IMR-90 (cell line): ENCODE measurements at regions not wholly inside any gene's neighbourhood (a gene's known extent, or its start where the extent isn't known, plus 50 kb on each side); places are given as distances from the start of the nearest gene placed in this dataset.

Source experiments
- ATAC-seq: fragments of 200-7000 bp; cut with Tn5 transposase; 2 replicates; pipeline ENCODE4 v1.9.1; 2020; ENCODE audit warnings: low read depth, mild to moderate bottlenecking, moderate library complexity
- BruUV-seq: library from RNA; stranded (reverse); fragments of 400-500 nt; replicated peaks from 2 replicates; lab custom pipeline; 2021; lab: Mats Ljungman, UMichigan
- CTCF ChIA-PET: fragments of 300-600 bp; formaldehyde crosslinking; extraction: SDS; loops from one replicate; lab custom pipeline; 2021; ENCODE audit warnings: antibody characterized with exemption; lab: Yijun Ruan, JAX
- POLR2A ChIA-PET: fragments of 300-600 bp; sonication (Branson Sonifier 250); formaldehyde crosslinking; loops from one replicate; lab custom pipeline; 2022; ENCODE audit warnings: antibody characterized with exemption; ENCODE audit not compliant: unreplicated experiment; lab: Charles Lee
- DNase-seq: peaks from one replicate; pipeline ENCODE4 v3.0.0; 2013
- H2AFZ ChIP-seq: replicated peaks from 2 replicates; pipeline ENCODE3; 2013; ENCODE audit warnings: low read length, mild to moderate bottlenecking; ENCODE audit not compliant: poor library complexity
- H2AK5ac ChIP-seq: 2 replicates; pipeline ENCODE4 v1.6.1; 2013; ENCODE audit warnings: low read depth, low read length, inconsistent platforms
- H2AK9ac ChIP-seq: replicated peaks from 2 replicates; pipeline ENCODE3; 2013; ENCODE audit warnings: mild to moderate bottlenecking, low read depth, low read length, moderate library complexity; ENCODE audit not compliant: poor library complexity
- H2BK120ac ChIP-seq: 2 replicates; pipeline ENCODE4 v1.6.1; 2013; ENCODE audit warnings: low read depth, low read length, inconsistent platforms
- H2BK15ac ChIP-seq: 3 replicates; pipeline ENCODE4 v1.6.1; 2013; ENCODE audit warnings: low read depth, low read length, inconsistent platforms
- H2BK20ac ChIP-seq: 2 replicates; pipeline ENCODE4 v1.6.1; 2013; ENCODE audit warnings: low read depth, mild to moderate bottlenecking, inconsistent platforms, low read length, moderate library complexity
- H2BK5ac ChIP-seq: 2 replicates; pipeline ENCODE4 v1.6.1; 2013; ENCODE audit warnings: mild to moderate bottlenecking, low read depth, low read length, inconsistent platforms; ENCODE audit not compliant: poor library complexity, severe bottlenecking
- H3K14ac ChIP-seq: replicated peaks from 2 replicates; pipeline ENCODE4 v1.6.1; 2013; ENCODE audit warnings: low read depth, low read length, inconsistent platforms
- H3K18ac ChIP-seq: 2 replicates; pipeline ENCODE4 v1.6.1; 2013; ENCODE audit warnings: low read depth, low read length, control low read depth
- H3K23ac ChIP-seq: 2 replicates; pipeline ENCODE4 v1.6.1; 2013; ENCODE audit warnings: low read depth, low read length, inconsistent platforms
- H3K27ac ChIP-seq: 2 replicates; pipeline ENCODE4 v1.5.1; 2013; ENCODE audit warnings: mild to moderate bottlenecking, control low read depth, low read length; ENCODE audit not compliant: insufficient read depth
- H3K27me3 ChIP-seq: 2 replicates; pipeline ENCODE4 v1.6.1; 2013; ENCODE audit warnings: low read length; ENCODE audit not compliant: control insufficient read depth, insufficient read depth
- H3K36me3 ChIP-seq: 2 replicates; pipeline ENCODE4 v1.6.1; 2013; ENCODE audit warnings: low read length, mixed read lengths; ENCODE audit not compliant: control insufficient read depth, insufficient read depth
- H3K4ac ChIP-seq: 2 replicates; pipeline ENCODE4 v1.6.1; 2013; ENCODE audit warnings: low read depth, low read length, inconsistent platforms
- H3K4me1 ChIP-seq: 2 replicates; pipeline ENCODE4 v1.6.1; 2013; ENCODE audit warnings: low read length, mixed read lengths; ENCODE audit not compliant: control insufficient read depth, insufficient read depth
- H3K4me2 ChIP-seq: 2 replicates; pipeline ENCODE4 v1.6.1; 2013; ENCODE audit warnings: low read depth, mild to moderate bottlenecking, control low read depth, low read length, moderate library complexity
- H3K4me3 ChIP-seq: 2 replicates; pipeline ENCODE4 v1.5.1; 2013; ENCODE audit warnings: low read depth, mild to moderate bottlenecking, control low read depth, low read length, moderate library complexity; ENCODE audit not compliant: insufficient read depth
- H3K56ac ChIP-seq: 2 replicates; pipeline ENCODE4 v1.6.1; 2013; ENCODE audit warnings: low read length, inconsistent platforms; ENCODE audit not compliant: insufficient read depth; ENCODE audit errors: extremely low read depth
- H3K79me1 ChIP-seq, 2 experiments: 2 replicates each; pipeline ENCODE4 v1.6.1; 2013; ENCODE audit warnings: low read length in 2 of 2, inconsistent platforms in 1 of 2, low read depth in 1 of 2
- H3K9ac ChIP-seq: 2 replicates; pipeline ENCODE4 v1.6.1; 2013; ENCODE audit warnings: low read depth, low read length, control low read depth
- H3K9me1 ChIP-seq: 2 replicates; pipeline ENCODE4 v1.6.1; 2013; ENCODE audit warnings: low read length, inconsistent platforms; ENCODE audit not compliant: insufficient read depth
- H3K9me3 ChIP-seq: 2 replicates; pipeline ENCODE4 v1.6.1; 2013; ENCODE audit warnings: low read length; ENCODE audit not compliant: control insufficient read depth, insufficient read depth
- H4K20me1 ChIP-seq: 2 replicates; pipeline ENCODE4 v1.6.1; 2013; ENCODE audit warnings: low read length, inconsistent platforms; ENCODE audit not compliant: insufficient read depth
- H4K5ac ChIP-seq: 2 replicates; pipeline ENCODE4 v1.6.1; 2013; ENCODE audit warnings: mild to moderate bottlenecking, low read depth, low read length, control low read depth
- H4K8ac ChIP-seq, 2 experiments: 2 replicates each; pipeline ENCODE4 v1.6.1; 2013; ENCODE audit warnings: low read depth in 2 of 2, low read length in 2 of 2, control low read depth in 1 of 2, inconsistent platforms in 1 of 2
- H4K91ac ChIP-seq: 2 replicates; pipeline ENCODE4 v1.6.1; 2013; ENCODE audit warnings: low read depth, low read length, inconsistent platforms; ENCODE audit not compliant: insufficient read depth
- BHLHE40 ChIP-seq: fragments of 150-350 bp; IDR thresholded peaks from 2 replicates; pipeline ENCODE4 v1.6.1; 2016; ENCODE audit warnings: mild to moderate bottlenecking, low read depth, low read length
- CEBPB ChIP-seq: IDR thresholded peaks from 2 replicates; pipeline ENCODE4 v1.6.1; 2012; ENCODE audit warnings: low read depth, low read length, improper control_type of control experiment
- CHD1 ChIP-seq: IDR thresholded peaks from 2 replicates; pipeline ENCODE4 v1.6.1; 2012; ENCODE audit warnings: low read depth, low read length, improper control_type of control experiment
- FOS ChIP-seq: fragments of 150-350 bp; IDR thresholded peaks from 2 replicates; pipeline ENCODE4 v1.6.1; 2016; ENCODE audit warnings: low read depth, low read length
- MAFK ChIP-seq: IDR thresholded peaks from 2 replicates; pipeline ENCODE4 v1.6.1; 2012; ENCODE audit warnings: low read depth, low read length, improper control_type of control experiment
- MAZ ChIP-seq: IDR thresholded peaks from 2 replicates; pipeline ENCODE4 v1.6.1; 2012; ENCODE audit warnings: low read depth, mild to moderate bottlenecking, low read length, improper control_type of control experiment, moderate library complexity, borderline replicate concordance
- MXI1 ChIP-seq: IDR thresholded peaks from 2 replicates; pipeline ENCODE4 v1.6.1; 2012; ENCODE audit warnings: low read depth, mild to moderate bottlenecking, low read length, moderate library complexity, borderline replicate concordance
- NFE2L2 ChIP-seq: fragments of 150-350 bp; IDR thresholded peaks from 2 replicates; pipeline ENCODE4 v1.6.1; 2016; ENCODE audit warnings: low read depth, mild to moderate bottlenecking, low read length
- POLR2A ChIP-seq: IDR thresholded peaks from 2 replicates; pipeline ENCODE4 v1.6.1; 2012; ENCODE audit warnings: mild to moderate bottlenecking, low read depth, low read length
- RAD21 ChIP-seq: IDR thresholded peaks from 2 replicates; pipeline ENCODE4 v1.6.1; 2012; ENCODE audit warnings: low read length, improper control_type of control experiment
- RCOR1 ChIP-seq: IDR thresholded peaks from 2 replicates; pipeline ENCODE4 v1.6.1; 2012; ENCODE audit warnings: mild to moderate bottlenecking, low read length, improper control_type of control experiment; ENCODE audit not compliant: insufficient replicate concordance
- RFX5 ChIP-seq: IDR thresholded peaks from 2 replicates; pipeline ENCODE4 v1.8.0; 2012; ENCODE audit warnings: low read depth, mild to moderate bottlenecking, low read length, moderate library complexity
- SMC3 ChIP-seq: fragments of 150-350 bp; IDR thresholded peaks from 2 replicates; pipeline ENCODE4 v1.6.1; 2016; ENCODE audit warnings: low read depth, mild to moderate bottlenecking, antibody characterized with exemption, low read length, moderate library complexity
- WGBS, 2 experiments: methylation state at CpG; one replicate each; pipeline versions ENCODE4 v1.1.5 to v1.1.7; 2013; ENCODE audit warnings: missing lambda C conversion rate in 2 of 2; ENCODE audit not compliant: insufficient read length in 1 of 2; ENCODE audit errors: extremely low coverage in 2 of 2; 5-methylcytosine and 5-hydroxymethylcytosine counted together
- dilution Hi-C: fragments of 300-500 bp; cut with HindIII; formaldehyde crosslinking; loops from one replicate; pipeline ENCODE4 v1.14.3; 2018; ENCODE audit warnings: low sequenced_read_pairs; ENCODE audit not compliant: unreplicated experiment
- in situ Hi-C: fragments of 300-500 bp; cut with MboI; formaldehyde crosslinking; loops from 3 replicates; pipeline ENCODE4 v1.14.3; 2019; ENCODE audit warnings: low sequenced_read_pairs, inconsistent platforms, mixed read lengths
- intact Hi-C: fragments of 100-400 bp; cut with micrococcal nuclease; formaldehyde crosslinking; loops from 2 replicates; pipeline ENCODE4 v1.10.0; 2022
- TF ChIP-seq, protein P1 (sequence below): conservative IDR thresholded peaks from 2 replicates; pipeline ENCODE4 v1.5.1; 2012; ENCODE audit warnings: mild to moderate bottlenecking, low read depth, low read length, improper control_type of control experiment
- TF ChIP-seq, protein P2 (sequence below): fragments of 150-350 bp; IDR thresholded peaks from 2 replicates; pipeline ENCODE4 v1.6.1; 2017; ENCODE audit warnings: mild to moderate bottlenecking, antibody characterized with exemption, low read length, low read depth
- TF ChIP-seq, protein P3 (sequence below): fragments of 150-350 bp; IDR thresholded peaks from 2 replicates; pipeline ENCODE4 v1.6.1; 2016; ENCODE audit warnings: low read depth, mild to moderate bottlenecking, low read length, moderate library complexity, borderline replicate concordance

DNA sequence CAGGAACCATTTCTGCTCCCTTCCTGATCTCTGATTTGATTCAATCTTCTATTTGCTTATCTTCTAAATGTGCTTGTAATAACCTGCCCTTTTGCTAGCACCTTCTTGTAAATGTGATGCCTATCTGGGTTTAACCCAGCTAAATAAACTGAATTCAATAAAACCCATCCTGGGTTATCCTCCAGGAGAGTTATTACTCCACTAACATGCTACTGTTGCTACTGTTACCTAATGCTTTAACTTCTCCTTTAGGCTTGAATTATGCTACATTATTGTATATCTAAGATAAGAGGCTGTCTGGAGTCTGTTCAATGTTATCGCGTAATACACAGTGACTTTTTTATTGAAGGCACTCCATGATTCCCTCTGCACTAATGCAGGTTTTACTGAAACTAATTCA lies 206.5 kb upstream of the CTAGE1 start:
- Histone ChIP-seq H3K18ac (no peak overlapping the region), H4K8ac (no peak overlapping the region), H3K4me2 (no peak overlapping the region), H3K79me1 (no peaks in the 10 kb centered on the region), H3K23ac (no peak overlapping the region), H4K91ac (no peak overlapping the region), H3K27me3 (no peaks in the 10 kb centered on the region; the same call in 1 of the 2 replicates), H3K9me1 (no peaks in the 10 kb centered on the region), H2BK15ac (no peak overlapping the region), H3K4me1 (no peaks in the 10 kb centered on the region), H2BK120ac (no peak overlapping the region), H3K36me3 (no peaks in the 10 kb centered on the region), H3K4ac (no peak overlapping the region), H3K9ac (no peak overlapping the region), H3K9me3 (no peaks in the 10 kb centered on the region), H3K4me3 (no peak overlapping the region), H2AFZ (no peak overlapping the region), H3K56ac (no peak overlapping the region), H2AK9ac (no peak overlapping the region), H2BK20ac (no peak overlapping the region), H2AK5ac (no peak overlapping the region), H4K20me1 (no peaks in the 10 kb centered on the region), H4K5ac (no peak overlapping the region), H3K14ac (no peak overlapping the region), H2BK5ac (no peak overlapping the region), H3K27ac (no peak overlapping the region)
- WGBS, 2 experiments, result no CpG with 5 or more reads among the region's 2 CpGs
- intact Hi-C loops, result no loop called here
- ATAC-seq (no peak), DNase-seq (no peak)
- TF ChIP-seq MAZ, result no peak
- TF ChIP-seq BHLHE40, result no peak
- TF ChIP-seq NFE2L2, result no peak
- TF ChIP-seq, protein P1, sequence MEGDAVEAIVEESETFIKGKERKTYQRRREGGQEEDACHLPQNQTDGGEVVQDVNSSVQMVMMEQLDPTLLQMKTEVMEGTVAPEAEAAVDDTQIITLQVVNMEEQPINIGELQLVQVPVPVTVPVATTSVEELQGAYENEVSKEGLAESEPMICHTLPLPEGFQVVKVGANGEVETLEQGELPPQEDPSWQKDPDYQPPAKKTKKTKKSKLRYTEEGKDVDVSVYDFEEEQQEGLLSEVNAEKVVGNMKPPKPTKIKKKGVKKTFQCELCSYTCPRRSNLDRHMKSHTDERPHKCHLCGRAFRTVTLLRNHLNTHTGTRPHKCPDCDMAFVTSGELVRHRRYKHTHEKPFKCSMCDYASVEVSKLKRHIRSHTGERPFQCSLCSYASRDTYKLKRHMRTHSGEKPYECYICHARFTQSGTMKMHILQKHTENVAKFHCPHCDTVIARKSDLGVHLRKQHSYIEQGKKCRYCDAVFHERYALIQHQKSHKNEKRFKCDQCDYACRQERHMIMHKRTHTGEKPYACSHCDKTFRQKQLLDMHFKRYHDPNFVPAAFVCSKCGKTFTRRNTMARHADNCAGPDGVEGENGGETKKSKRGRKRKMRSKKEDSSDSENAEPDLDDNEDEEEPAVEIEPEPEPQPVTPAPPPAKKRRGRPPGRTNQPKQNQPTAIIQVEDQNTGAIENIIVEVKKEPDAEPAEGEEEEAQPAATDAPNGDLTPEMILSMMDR, result no peak
- TF ChIP-seq, protein P2, sequence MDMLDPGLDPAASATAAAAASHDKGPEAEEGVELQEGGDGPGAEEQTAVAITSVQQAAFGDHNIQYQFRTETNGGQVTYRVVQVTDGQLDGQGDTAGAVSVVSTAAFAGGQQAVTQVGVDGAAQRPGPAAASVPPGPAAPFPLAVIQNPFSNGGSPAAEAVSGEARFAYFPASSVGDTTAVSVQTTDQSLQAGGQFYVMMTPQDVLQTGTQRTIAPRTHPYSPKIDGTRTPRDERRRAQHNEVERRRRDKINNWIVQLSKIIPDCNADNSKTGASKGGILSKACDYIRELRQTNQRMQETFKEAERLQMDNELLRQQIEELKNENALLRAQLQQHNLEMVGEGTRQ, result no peak
- TF ChIP-seq MXI1, result no peak
- no peak for TF ChIP-seq RCOR1
- TF ChIP-seq RAD21, result no peak
- TF ChIP-seq FOS, result no peak
- no peak for TF ChIP-seq RFX5
- TF ChIP-seq CEBPB, result no peak
- TF ChIP-seq CHD1, result no peak
- no peak for TF ChIP-seq SMC3
- no peak for TF ChIP-seq POLR2A
- no peak for TF ChIP-seq MAFK
- TF ChIP-seq, protein P3, sequence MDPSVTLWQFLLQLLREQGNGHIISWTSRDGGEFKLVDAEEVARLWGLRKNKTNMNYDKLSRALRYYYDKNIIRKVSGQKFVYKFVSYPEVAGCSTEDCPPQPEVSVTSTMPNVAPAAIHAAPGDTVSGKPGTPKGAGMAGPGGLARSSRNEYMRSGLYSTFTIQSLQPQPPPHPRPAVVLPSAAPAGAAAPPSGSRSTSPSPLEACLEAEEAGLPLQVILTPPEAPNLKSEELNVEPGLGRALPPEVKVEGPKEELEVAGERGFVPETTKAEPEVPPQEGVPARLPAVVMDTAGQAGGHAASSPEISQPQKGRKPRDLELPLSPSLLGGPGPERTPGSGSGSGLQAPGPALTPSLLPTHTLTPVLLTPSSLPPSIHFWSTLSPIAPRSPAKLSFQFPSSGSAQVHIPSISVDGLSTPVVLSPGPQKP, result no peak
- dilution Hi-C loops, result no loop called here
- BruUV-seq, result no TSS peak
- CTCF ChIA-PET, result no interaction called here
- in situ Hi-C loops, result no loop called here
- POLR2A ChIA-PET, result no interaction called here
